ENCODE measurements at regions not wholly inside any gene's neighbourhood (a gene's known extent, or its start where the extent isn't known, plus 50 kb on each side); places are given as distances from the start of the nearest gene placed in this dataset.
"Not testable (repeated sequence)": the region's sequence is repeated elsewhere in the genome, so short reads cannot be mapped to it uniquely, and the experiment has no call there.

DNA sequence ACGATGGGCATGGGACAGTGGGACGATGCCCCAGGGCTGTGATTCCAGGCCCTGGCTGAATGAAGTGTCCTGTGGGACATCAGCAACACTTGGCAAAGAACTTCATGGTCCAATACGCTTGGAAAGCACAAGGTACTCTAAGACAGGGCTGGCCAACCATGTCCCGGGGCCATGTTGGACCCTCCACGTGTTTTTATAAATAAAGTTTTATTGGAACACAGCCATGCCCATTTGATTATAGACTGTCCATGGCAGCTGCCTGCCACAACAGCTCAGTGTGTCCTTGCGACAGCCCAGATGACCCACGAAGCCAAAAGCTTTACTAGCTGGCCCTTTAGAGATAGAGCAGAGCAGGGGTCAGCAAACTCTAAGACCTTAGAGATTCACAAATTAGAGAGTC lies 282.1 kb downstream of the C16orf95 start:
- TF ChIP-seq, protein P1, sequence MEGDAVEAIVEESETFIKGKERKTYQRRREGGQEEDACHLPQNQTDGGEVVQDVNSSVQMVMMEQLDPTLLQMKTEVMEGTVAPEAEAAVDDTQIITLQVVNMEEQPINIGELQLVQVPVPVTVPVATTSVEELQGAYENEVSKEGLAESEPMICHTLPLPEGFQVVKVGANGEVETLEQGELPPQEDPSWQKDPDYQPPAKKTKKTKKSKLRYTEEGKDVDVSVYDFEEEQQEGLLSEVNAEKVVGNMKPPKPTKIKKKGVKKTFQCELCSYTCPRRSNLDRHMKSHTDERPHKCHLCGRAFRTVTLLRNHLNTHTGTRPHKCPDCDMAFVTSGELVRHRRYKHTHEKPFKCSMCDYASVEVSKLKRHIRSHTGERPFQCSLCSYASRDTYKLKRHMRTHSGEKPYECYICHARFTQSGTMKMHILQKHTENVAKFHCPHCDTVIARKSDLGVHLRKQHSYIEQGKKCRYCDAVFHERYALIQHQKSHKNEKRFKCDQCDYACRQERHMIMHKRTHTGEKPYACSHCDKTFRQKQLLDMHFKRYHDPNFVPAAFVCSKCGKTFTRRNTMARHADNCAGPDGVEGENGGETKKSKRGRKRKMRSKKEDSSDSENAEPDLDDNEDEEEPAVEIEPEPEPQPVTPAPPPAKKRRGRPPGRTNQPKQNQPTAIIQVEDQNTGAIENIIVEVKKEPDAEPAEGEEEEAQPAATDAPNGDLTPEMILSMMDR (IDR thresholded peaks at IDR 0.05; ENCODE audit: insufficient read depth, low read length, severe bottlenecking) = no peak
- no peaks in the 10 kb centered on the region for H3K36me3 ChIP-seq (ENCODE audit: control insufficient read depth, insufficient read depth, low read length)
- no peak overlapping the region for H3K4me3 ChIP-seq (ENCODE audit: low read depth, low read length)
- FAIRE-seq (no peak), DNase-seq (ENCODE audit: low read depth) (no peak)
- no peaks in the 10 kb centered on the region for H3K27me3 ChIP-seq (ENCODE audit: control insufficient read depth, insufficient read depth, low read length)

DNA sequence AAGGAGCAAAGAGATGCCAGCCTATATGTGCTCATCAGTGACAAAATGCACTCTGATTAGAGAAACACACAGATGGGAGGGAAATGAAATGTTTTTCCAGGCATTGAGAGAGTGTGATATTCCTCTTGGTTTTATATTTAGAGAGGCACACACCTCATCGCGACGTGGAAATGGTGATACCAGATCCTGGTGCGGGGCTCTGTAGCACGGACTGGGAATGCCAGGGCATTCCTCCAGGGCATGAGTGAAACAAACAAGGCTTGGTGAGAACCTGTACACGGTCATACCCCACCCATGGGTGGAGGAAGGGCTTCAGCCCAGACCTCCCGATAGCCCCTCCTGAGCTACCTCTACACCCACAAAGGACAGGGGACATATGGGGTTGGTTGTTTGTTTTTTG lies 280.2 kb downstream of the C16orf95 start:
- no peaks in the 10 kb centered on the region for H3K36me3 ChIP-seq (ENCODE audit: control insufficient read depth, insufficient read depth, low read length)
- no peaks in the 10 kb centered on the region for H3K27me3 ChIP-seq (ENCODE audit: control insufficient read depth, insufficient read depth, low read length)
- TF ChIP-seq, protein P1 (IDR thresholded peaks at IDR 0.05; ENCODE audit: insufficient read depth, low read length, severe bottlenecking) = no peak
- H3K4me3 ChIP-seq (ENCODE audit: low read depth, low read length) = no peak overlapping the region
- no peak for FAIRE-seq
- no peak for DNase-seq (ENCODE audit: low read depth)

DNA sequence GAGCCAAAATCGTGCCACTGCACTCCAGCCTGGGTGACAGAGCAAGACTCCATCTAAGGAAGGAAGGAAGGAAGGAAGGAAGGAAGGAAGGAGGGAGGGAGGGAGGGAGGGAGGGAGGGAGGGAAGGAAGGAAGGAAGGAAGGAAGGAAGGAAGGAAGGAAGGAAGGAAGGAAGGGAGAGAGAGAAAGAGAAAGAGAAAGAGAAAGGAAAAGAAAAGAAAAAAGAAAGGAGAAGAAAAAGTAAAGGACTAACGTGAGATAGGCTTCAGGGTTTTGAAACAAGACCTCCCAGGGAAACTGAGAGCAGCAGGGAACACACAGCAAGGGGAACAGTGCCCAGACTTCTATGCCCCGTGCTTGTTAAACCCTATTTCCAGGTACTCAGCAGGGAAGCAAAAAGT lies 278.7 kb downstream of the C16orf95 start:
- not testable (repeated sequence) for DNase-seq (ENCODE audit: low read depth); H3K4me3 ChIP-seq (ENCODE audit: low read depth, low read length); FAIRE-seq; H3K36me3 ChIP-seq (ENCODE audit: control insufficient read depth, insufficient read depth, low read length); H3K27me3 ChIP-seq (ENCODE audit: control insufficient read depth, insufficient read depth, low read length)

DNA sequence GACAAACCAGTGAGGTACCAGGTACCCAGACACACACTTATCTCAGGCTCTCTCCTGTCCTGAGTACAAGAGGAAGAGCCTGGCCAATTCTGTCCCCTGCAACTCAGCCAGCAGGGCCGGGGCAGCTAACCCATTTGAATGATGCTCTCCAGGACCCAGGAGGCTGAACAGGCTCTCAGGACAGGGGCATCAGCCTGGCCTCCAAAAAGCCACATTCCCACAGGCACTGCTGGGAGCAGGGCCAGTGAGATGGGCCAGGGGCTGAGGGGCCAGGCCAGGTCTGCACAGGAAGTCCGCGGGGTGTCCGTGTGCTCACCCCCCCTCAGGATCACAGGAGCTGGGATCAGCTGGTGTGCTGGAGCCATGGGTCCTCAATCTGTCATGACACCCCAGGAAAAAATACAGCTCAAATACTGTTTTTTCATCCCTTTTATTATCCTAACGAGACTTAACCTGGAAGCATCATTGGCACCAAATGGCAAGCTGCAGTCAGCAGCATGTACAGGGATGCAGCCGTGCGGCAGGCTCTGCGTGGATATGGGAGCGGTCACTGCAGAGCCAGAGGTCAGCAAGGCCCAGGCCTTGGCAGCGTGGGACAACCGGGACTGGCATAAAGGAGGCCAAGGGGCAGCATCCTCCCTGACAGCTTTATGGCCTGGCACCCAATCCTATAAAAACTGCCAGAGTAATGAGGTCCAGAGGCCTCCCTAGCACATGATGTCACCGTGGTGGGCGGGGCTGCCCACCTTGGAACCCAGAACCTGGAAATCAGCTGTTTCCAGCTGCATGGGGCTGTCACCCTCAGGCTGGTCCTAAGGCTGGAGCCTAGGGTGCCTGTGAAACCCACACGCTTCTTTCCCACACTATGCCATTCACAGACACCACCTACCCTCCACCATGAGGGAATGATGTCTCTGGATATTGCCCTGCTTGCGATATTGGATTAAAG lies 276.7 kb downstream of the C16orf95 start:
- TF ChIP-seq, protein P1 (IDR thresholded peaks at IDR 0.05; ENCODE audit: insufficient read depth, low read length, severe bottlenecking) = no peak
- H3K27me3 ChIP-seq (ENCODE audit: control insufficient read depth, insufficient read depth, low read length) = no peaks in the 10 kb centered on the region
- FAIRE-seq (no peak), DNase-seq (ENCODE audit: low read depth) (no peak)
- H3K4me3 ChIP-seq (ENCODE audit: low read depth, low read length) = no peak overlapping the region
- H3K36me3 ChIP-seq (ENCODE audit: control insufficient read depth, insufficient read depth, low read length) = no peaks in the 10 kb centered on the region

DNA sequence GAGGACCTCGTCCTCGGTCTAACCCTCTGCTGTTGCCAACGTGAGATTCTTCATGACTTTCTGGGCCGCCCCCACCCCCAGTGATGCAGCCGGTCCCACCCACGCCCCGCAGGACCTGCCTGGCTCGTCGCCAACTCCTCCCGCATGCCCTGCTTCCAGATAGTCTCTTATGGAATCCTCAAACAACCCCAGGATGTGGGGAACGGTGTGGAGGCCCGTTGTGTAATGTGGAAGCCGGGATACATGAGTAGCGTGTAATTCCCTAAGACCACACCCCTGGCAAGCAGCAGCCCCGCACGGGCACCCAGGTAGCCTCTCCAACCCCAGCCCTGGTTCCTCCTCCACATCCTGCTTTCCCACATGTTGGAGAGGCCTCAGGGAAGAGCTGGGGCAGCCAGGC lies 275.9 kb downstream of the C16orf95 start:
- TF ChIP-seq, protein P1 (IDR thresholded peaks at IDR 0.05; ENCODE audit: insufficient read depth, low read length, severe bottlenecking) = no peak
- DNase-seq (ENCODE audit: low read depth) (no peak), FAIRE-seq (no peak)
- Histone ChIP-seq H3K36me3 (ENCODE audit: control insufficient read depth, insufficient read depth, low read length) (no peaks in the 10 kb centered on the region), H3K27me3 (ENCODE audit: control insufficient read depth, insufficient read depth, low read length) (no peaks in the 10 kb centered on the region), H3K4me3 (ENCODE audit: low read depth, low read length) (no peak overlapping the region)

DNA sequence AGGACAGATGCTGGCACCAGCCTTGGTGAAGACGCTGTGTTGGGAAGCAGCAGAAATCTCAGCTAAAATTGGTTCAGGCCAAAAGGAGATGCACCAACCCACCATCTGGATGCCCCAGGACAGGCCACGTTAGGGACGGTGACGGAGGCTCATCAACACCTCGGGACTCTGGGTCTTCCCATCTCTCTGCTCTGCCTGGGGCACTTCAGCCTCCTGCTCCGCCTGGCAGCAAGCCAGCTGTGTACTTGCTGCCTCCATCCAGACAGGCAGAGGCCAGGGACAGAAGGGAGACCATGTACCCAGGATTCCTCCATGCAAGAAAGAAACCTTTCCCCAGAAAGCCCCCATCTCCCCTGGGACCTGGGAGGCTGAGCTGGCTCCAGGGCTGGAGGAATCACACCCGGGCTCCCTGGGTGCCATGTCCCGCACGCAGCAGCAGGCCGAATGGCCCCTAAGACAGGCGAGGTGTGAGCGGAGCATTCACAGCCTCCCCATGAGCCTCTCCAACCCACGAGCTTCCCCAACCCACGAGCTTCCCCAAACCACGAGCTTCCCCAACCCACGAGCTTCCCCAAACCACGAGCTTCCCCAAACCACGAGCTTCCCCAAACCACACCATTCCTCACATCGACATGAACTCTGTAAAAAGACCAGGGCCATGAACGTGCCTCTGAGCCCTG lies 274.5 kb downstream of the C16orf95 start:
- no peaks in the 10 kb centered on the region for H3K27me3 ChIP-seq (ENCODE audit: control insufficient read depth, insufficient read depth, low read length)

More for the DNA sequence above, 274.5 kb downstream of the C16orf95 start:
- H3K4me3 ChIP-seq (ENCODE audit: low read depth, low read length) = no peak overlapping the region
- FAIRE-seq (no peak), DNase-seq (ENCODE audit: low read depth) (no peak)
- TF ChIP-seq, protein P1 (IDR thresholded peaks at IDR 0.05; ENCODE audit: insufficient read depth, low read length, severe bottlenecking) = no peak
- H3K36me3 ChIP-seq (ENCODE audit: control insufficient read depth, insufficient read depth, low read length) = no peaks in the 10 kb centered on the region

Measured in bronchial epithelial cell (primary cell).